ENCODE measurements at regions not wholly inside any gene's neighbourhood (a gene's known extent, or its start where the extent isn't known, plus 50 kb on each side); places are given as distances from the start of the nearest gene placed in this dataset.

DNA sequence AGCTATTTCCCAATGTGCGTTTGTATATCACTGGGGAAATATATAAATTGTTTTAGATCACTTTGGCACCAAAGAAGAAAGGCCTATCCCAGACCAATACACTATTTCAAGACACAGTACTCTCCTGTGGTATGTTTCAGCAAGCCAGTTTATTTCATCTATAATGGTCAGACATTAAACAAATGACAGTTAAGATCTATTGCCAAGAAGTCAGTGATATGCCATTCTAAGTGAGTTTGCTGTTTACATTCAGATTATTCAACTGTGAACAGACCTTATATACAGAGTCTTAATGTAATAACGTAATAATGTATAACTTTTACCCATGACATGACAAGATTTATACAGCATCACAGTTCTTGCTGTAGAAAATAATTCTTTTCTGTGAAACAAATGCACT, 352.7 kb downstream of the CDH7 start:
- no peak for ATAC-seq
- intact Hi-C loops (cut with DNase I), result no loop called here
- 47% methylated on average over 2 of the region's 2 CpGs for WGBS (ENCODE audit: insufficient coverage, low coverage, low lambda C conversion rate, missing lambda C conversion rate)

DNA sequence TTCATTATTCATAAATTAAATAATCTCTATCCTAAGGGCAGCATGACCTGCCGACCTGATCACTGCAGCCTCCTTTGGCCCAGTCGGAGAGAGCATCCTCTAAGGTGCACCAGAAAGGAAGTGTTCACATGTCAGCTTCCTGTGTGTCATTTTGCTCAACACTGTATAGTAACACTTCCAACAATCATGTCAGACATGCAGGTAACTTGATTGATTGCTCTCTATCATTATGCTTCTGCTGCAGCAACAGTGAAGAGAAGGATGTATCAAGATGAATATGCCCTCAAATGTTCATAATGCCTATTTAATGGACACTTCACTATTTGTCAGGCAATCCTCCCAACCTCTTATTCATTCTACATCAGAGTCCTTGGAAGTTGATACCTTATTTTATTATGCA, 332.3 kb downstream of the CDH7 start:
- no peak overlapping the region for H3K27ac ChIP-seq
- ATAC-seq (no peak), DNase-seq (no peak)
- H3K4me1 ChIP-seq, result no peaks in the 10 kb centered on the region
- H3K9me3 ChIP-seq, result no peaks in the 10 kb centered on the region
- WGBS (ENCODE audit: insufficient coverage, low coverage, low lambda C conversion rate, missing lambda C conversion rate), result 52% methylated on average over 2 of the region's 2 CpGs
- intact Hi-C loops (cut with DNase I), result no loop called here
- H3K36me3 ChIP-seq, result no peaks in the 10 kb centered on the region
- no peak for TF ChIP-seq POLR2A (IDR thresholded peaks at IDR 0.05)
- TF ChIP-seq, protein P1, sequence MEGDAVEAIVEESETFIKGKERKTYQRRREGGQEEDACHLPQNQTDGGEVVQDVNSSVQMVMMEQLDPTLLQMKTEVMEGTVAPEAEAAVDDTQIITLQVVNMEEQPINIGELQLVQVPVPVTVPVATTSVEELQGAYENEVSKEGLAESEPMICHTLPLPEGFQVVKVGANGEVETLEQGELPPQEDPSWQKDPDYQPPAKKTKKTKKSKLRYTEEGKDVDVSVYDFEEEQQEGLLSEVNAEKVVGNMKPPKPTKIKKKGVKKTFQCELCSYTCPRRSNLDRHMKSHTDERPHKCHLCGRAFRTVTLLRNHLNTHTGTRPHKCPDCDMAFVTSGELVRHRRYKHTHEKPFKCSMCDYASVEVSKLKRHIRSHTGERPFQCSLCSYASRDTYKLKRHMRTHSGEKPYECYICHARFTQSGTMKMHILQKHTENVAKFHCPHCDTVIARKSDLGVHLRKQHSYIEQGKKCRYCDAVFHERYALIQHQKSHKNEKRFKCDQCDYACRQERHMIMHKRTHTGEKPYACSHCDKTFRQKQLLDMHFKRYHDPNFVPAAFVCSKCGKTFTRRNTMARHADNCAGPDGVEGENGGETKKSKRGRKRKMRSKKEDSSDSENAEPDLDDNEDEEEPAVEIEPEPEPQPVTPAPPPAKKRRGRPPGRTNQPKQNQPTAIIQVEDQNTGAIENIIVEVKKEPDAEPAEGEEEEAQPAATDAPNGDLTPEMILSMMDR (IDR thresholded peaks at IDR 0.05), result no peak
- no peak overlapping the region for H3K4me3 ChIP-seq
- H3K27me3 ChIP-seq, result no peaks in the 10 kb centered on the region

More for the DNA sequence above, 352.7 kb downstream of the CDH7 start:
- H3K4me3 ChIP-seq, result no peak overlapping the region
- H3K4me1 ChIP-seq, result no peaks in the 10 kb centered on the region
- TF ChIP-seq POLR2A (IDR thresholded peaks at IDR 0.05), result no peak
- TF ChIP-seq, protein P1 (IDR thresholded peaks at IDR 0.05), result no peak
- no peaks in the 10 kb centered on the region for H3K9me3 ChIP-seq
- H3K27me3 ChIP-seq, result no peaks in the 10 kb centered on the region
- no peaks in the 10 kb centered on the region for H3K36me3 ChIP-seq
- no peak for DNase-seq
- H3K27ac ChIP-seq, result no peak overlapping the region

DNA sequence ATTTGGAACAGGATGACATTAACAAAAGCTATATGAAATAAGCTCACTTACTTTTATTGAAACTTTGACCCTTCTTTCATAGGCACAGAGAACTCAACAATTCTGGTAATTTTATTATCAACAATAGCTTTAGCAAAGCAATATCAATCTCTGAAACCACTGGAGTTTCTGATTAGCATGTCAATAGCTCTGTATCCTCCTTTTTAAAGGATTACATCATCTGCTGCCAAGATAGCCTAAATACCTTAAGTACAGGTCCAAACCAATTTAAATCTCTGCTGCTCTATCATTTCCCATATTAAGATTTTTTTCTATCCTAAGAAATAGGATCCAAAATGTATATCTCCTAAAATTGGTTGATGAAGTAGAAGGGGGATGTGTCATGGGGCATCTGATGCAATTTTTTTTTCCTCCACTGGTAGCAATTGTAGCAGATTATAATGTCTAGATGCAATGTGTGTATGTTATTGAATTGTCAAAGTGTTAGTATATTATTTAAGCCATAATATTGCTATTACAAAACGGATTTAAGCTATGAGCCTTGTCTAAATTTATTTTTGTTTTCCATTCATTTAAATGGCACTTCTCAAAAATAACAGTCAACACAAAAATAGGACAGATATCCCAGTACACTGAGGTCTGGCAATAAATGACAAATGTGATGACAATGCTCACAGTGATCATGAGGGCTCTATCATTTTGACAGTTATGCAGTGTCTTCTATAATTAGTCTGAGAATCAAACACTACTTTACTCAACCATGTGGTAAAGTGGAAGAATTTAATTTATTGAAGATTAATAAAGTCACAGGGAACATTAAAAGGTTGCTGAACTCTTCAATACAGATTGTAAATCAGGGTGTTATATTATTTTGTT, 328.4 kb downstream of the CDH7 start:
- Histone ChIP-seq H3K27ac (no peak overlapping the region), H3K9me3 (no peaks in the 10 kb centered on the region), H3K27me3 (no peaks in the 10 kb centered on the region), H3K4me3 (no peak overlapping the region), H3K4me1 (no peaks in the 10 kb centered on the region), H3K36me3 (no peaks in the 10 kb centered on the region)
- intact Hi-C loops (cut with DNase I), result no loop called here
- no peak for TF ChIP-seq POLR2A (IDR thresholded peaks at IDR 0.05)
- TF ChIP-seq, protein P1 (IDR thresholded peaks at IDR 0.05), result no peak
- ATAC-seq (no peak), DNase-seq (no peak)
- WGBS (ENCODE audit: insufficient coverage, low coverage, low lambda C conversion rate, missing lambda C conversion rate), result 7% methylated on average over 1 of the region's 1 CpG

DNA sequence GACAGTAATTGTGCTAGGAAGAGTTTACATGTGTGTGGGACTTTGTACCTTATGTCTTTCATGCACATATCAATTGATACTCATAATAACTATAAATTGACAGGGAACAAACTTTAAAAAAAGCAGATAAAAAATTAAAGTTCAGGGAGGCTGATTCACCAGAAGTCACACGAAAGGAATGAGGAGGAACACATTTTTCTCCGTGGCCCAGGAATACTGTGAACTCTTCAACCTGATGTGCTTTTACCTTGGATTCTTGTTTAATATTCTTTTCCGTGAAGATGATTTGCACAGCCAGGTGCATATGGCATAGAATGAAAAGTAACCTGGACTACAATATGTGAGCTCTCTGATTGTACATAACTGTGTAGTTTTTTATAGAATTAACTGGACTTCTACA, 326.3 kb downstream of the CDH7 start:
- Histone ChIP-seq H3K27ac (no peak overlapping the region), H3K4me1 (no peaks in the 10 kb centered on the region), H3K36me3 (no peaks in the 10 kb centered on the region), H3K4me3 (no peak overlapping the region), H3K27me3 (no peaks in the 10 kb centered on the region), H3K9me3 (no peaks in the 10 kb centered on the region)
- TF ChIP-seq POLR2A (IDR thresholded peaks at IDR 0.05), result no peak
- TF ChIP-seq, protein P1 (IDR thresholded peaks at IDR 0.05), result no peak
- intact Hi-C loops (cut with DNase I), result no loop called here
- 30% methylated on average over 3 of the region's 3 CpGs for whole genome bisulfite sequencing (ENCODE audit: insufficient coverage, low coverage, low lambda C conversion rate, missing lambda C conversion rate)
- DNase-seq, result no peak
- no peak for ATAC-seq
